ENCODE measurements at regions not wholly inside any gene's neighbourhood (a gene's known extent, or its start where the extent isn't known, plus 50 kb on each side); places are given as distances from the start of the nearest gene placed in this dataset.
A peak's percentile ranks its signal among the peaks of the same experiment; 100 is the strongest.

GRCh38 chr17:72457712-72458111 lies 336.9 kb downstream of the SOX9 start:
- no TSS peak for BruUV-seq (replicated peaks)
- Histone ChIP-seq H3K4me1 (ENCODE audit: insufficient read depth, low read length, poor library complexity, severe bottlenecking) (peaks cover 5% of the 10 kb centered on the region), H3K36me3 (ENCODE audit: insufficient read depth, low read length, poor library complexity, severe bottlenecking) (no peaks in the 10 kb centered on the region), H3K27me3 (replicated peaks; ENCODE audit: insufficient read depth, low read depth, low read length, poor library complexity) (no peaks in the 10 kb centered on the region), H3K4me3 (ENCODE audit: low read depth, low read length, poor library complexity, severe bottlenecking) (no peak overlapping the region), H3K9me3 (ENCODE audit: low read depth, low read length, poor library complexity, severe bottlenecking) (no peaks in the 10 kb centered on the region), H3K27ac (ENCODE audit: low read depth, low read length, poor library complexity, severe bottlenecking) (no peak overlapping the region)
- peak; percentile 49 for DNase-seq (ENCODE audit: low spot score)
- TF ChIP-seq CTCF (conservative IDR thresholded peaks at IDR 0.05; ENCODE audit: low read depth, low read length) (no peak), EZH2 (IDR thresholded peaks at IDR 0.05; ENCODE audit: borderline replicate concordance, low read depth, low read length, poor library complexity, severe bottlenecking) (no peak)
- intact Hi-C loops (cut with micrococcal nuclease; ENCODE audit: unreplicated experiment) = no loop called here
- ChIA-PET CTCF (no interaction called here), POLR2A (ENCODE audit: low non-redundant PET) (no interaction called here)

- TF ChIP-seq EZH2 (IDR thresholded peaks at IDR 0.05; ENCODE audit: borderline replicate concordance, low read depth, low read length, poor library complexity, severe bottlenecking) = no peak
- no peak for TF ChIP-seq CTCF (conservative IDR thresholded peaks at IDR 0.05; ENCODE audit: low read depth, low read length)
- no peak for DNase-seq (ENCODE audit: low spot score)
- Histone ChIP-seq H3K9me3 (ENCODE audit: low read depth, low read length, poor library complexity, severe bottlenecking) (no peaks in the 10 kb centered on the region), H3K4me1 (ENCODE audit: insufficient read depth, low read length, poor library complexity, severe bottlenecking) (peaks cover 5% of the 10 kb centered on the region), H3K4me3 (ENCODE audit: low read depth, low read length, poor library complexity, severe bottlenecking) (no peak overlapping the region), H3K27ac (ENCODE audit: low read depth, low read length, poor library complexity, severe bottlenecking) (no peak overlapping the region), H3K36me3 (ENCODE audit: insufficient read depth, low read length, poor library complexity, severe bottlenecking) (no peaks in the 10 kb centered on the region), H3K27me3 (replicated peaks; ENCODE audit: insufficient read depth, low read depth, low read length, poor library complexity) (no peaks in the 10 kb centered on the region)
- ChIA-PET POLR2A (ENCODE audit: low non-redundant PET) (no interaction called here), CTCF (no interaction called here)
- BruUV-seq (replicated peaks) = no TSS peak
- intact Hi-C loops (cut with micrococcal nuclease; ENCODE audit: unreplicated experiment) = no loop called here
Measured at GRCh38 chr17:72458301-72458700, 337.5 kb downstream of the SOX9 start.

GRCh38 chr17:72460711-72461110 lies 339.9 kb downstream of the SOX9 start:
- TF ChIP-seq CTCF (conservative IDR thresholded peaks at IDR 0.05; ENCODE audit: low read depth, low read length) (no peak), EZH2 (IDR thresholded peaks at IDR 0.05; ENCODE audit: borderline replicate concordance, low read depth, low read length, poor library complexity, severe bottlenecking) (no peak)
- H3K4me1 ChIP-seq (ENCODE audit: insufficient read depth, low read length, poor library complexity, severe bottlenecking) = peaks cover 5% of the 10 kb centered on the region
- H3K4me3 ChIP-seq (ENCODE audit: low read depth, low read length, poor library complexity, severe bottlenecking) = no peak overlapping the region
- intact Hi-C loops (cut with micrococcal nuclease; ENCODE audit: unreplicated experiment) = no loop called here
- POLR2A ChIA-PET (ENCODE audit: low non-redundant PET) = interaction anchor here (0.7 kb wide), 1 partner anchor 17 kb away, joined by 12 read pairs; no protein-coding TSS in a partner anchor
- H3K27ac ChIP-seq (ENCODE audit: low read depth, low read length, poor library complexity, severe bottlenecking) = no peak overlapping the region
- BruUV-seq (replicated peaks) = no TSS peak
- CTCF ChIA-PET = no interaction called here
- no peaks in the 10 kb centered on the region for H3K9me3 ChIP-seq (ENCODE audit: low read depth, low read length, poor library complexity, severe bottlenecking)
- H3K27me3 ChIP-seq (replicated peaks; ENCODE audit: insufficient read depth, low read depth, low read length, poor library complexity) = no peaks in the 10 kb centered on the region
- no peaks in the 10 kb centered on the region for H3K36me3 ChIP-seq (ENCODE audit: insufficient read depth, low read length, poor library complexity, severe bottlenecking)
- DNase-seq (ENCODE audit: low spot score) = no peak

Data from A673 (cell line).